AG09309 (cell line): ENCODE measurements at regions not wholly inside any gene's neighbourhood (a gene's known extent, or its start where the extent isn't known, plus 50 kb on each side); places are given as distances from the start of the nearest gene placed in this dataset.

ENCODE experiments used
- DNase-seq: peaks from one replicate; pipeline ENCODE4 v3.0.0-alpha.2; 2010; ENCODE audit warnings: low read depth
- H3K4me3 ChIP-seq: 2 replicates; pipeline ENCODE4 v1.5.1; 2011; ENCODE audit warnings: mild to moderate bottlenecking, low read depth, low read length, moderate library complexity; ENCODE audit not compliant: control insufficient read depth
- CTCF ChIP-seq: IDR thresholded peaks from 2 replicates; pipeline ENCODE4 v1.5.1; 2011; ENCODE audit warnings: mild to moderate bottlenecking, low read depth, low read length, inconsistent platforms; ENCODE audit not compliant: insufficient read depth, control insufficient read depth; ENCODE audit errors: missing control alignments

- H3K4me3 ChIP-seq = no peak overlapping the region
- DNase-seq = no peak
- no peak for TF ChIP-seq CTCF
These were observed 1136.6 kb upstream of the NXPH2 start for GRCh38 chr2:139916822-139917221.

- no peak for DNase-seq
- no peak for TF ChIP-seq CTCF
- no peak overlapping the region for H3K4me3 ChIP-seq
These were observed 1131.0 kb upstream of the NXPH2 start for GRCh38 chr2:139911160-139911559.

DNA sequence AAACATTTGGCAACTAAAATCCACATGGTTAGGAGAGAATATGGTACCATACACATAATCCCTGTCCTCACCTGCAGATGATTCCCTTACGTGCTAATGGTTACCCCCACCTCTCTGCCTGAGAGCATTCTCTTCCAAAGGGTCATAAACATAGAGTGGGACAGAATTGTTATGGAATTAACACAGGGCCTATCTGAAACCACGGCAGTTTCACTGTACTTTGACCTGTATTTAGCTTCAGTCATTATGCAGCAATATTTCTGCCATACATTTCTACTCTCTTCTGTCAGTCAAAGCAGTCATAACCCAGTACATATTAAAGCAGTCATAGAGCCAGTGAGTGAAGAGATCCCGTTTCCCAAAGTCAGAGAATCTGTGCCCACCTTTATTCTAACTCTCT, 1128.9 kb upstream of the NXPH2 start:
- no peak for TF ChIP-seq CTCF
- no peak overlapping the region for H3K4me3 ChIP-seq
- DNase-seq = no peak

DNA sequence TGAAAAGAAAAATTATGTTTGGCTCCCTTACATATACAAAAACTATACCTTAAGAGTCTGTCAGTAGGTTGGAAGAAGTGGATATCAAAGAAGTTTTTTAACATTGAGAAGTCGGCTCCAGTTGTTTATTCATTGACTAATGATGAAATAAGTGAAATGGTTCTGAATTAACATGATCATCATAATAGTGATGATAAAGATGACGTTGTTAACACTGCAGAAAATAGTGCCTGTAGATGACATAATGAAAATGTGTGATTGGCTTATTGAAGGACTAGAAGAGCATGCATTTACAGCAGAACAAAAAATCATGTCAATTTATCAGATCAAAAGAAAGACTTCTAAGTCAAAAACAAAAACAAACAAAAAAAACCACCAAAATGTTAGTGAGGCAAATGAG, 1125.4 kb upstream of the NXPH2 start:
- TF ChIP-seq CTCF = no peak
- H3K4me3 ChIP-seq = no peak overlapping the region
- DNase-seq = no peak

GRCh38 chr2:139891636-139892035, 1111.4 kb upstream of the NXPH2 start:
- no peak for TF ChIP-seq CTCF
- DNase-seq = no peak

GRCh38 chr2:139885921-139886498, 1105.8 kb upstream of the NXPH2 start:
- TF ChIP-seq CTCF = no peak
- no peak overlapping the region for H3K4me3 ChIP-seq
- no peak for DNase-seq

More at GRCh38 chr2:139891636-139892035, 1111.4 kb upstream of the NXPH2 start:
- H3K4me3 ChIP-seq = no peak overlapping the region

- no peak for TF ChIP-seq CTCF
- no peak overlapping the region for H3K4me3 ChIP-seq
- DNase-seq = no peak
These were observed 1096.8 kb upstream of the NXPH2 start for GRCh38 chr2:139876964-139877363.
